Hepatocyte (in vitro differentiated cells): ENCODE measurements at regions not wholly inside any gene's neighbourhood (a gene's known extent, or its start where the extent isn't known, plus 50 kb on each side); places are given as distances from the start of the nearest gene placed in this dataset.
"Not testable (repeated sequence)": the region's sequence is repeated elsewhere in the genome, so short reads cannot be mapped to it uniquely, and the experiment has no call there.

Source experiments
- CTCF ChIP-seq: fragments of 200-600 bp; sonication (generic); IDR thresholded peaks from 2 replicates; pipeline ENCODE4 v1.5.1; 2016; ENCODE audit warnings: antibody characterized with exemption, mild to moderate bottlenecking; ENCODE audit not compliant: poor library complexity
- EZH2 ChIP-seq: fragments of 200-600 bp; sonication (generic); IDR thresholded peaks from 2 replicates; pipeline ENCODE4 v1.6.1; 2016; ENCODE audit warnings: antibody characterized with exemption, mild to moderate bottlenecking, borderline replicate concordance
- EZH2phosphoT487 ChIP-seq: fragments of 200-600 bp; sonication (generic); IDR thresholded peaks from one replicate; pipeline ENCODE4 v1.6.1; 2018; ENCODE audit warnings: antibody characterized with exemption, mild to moderate bottlenecking, low read depth, moderate library complexity; ENCODE audit not compliant: unreplicated experiment, severe bottlenecking

GRCh38 chr4:49588401-49588800 is 602.3 kb downstream of the CWH43 start:
- not testable (repeated sequence) for TF ChIP-seq CTCF, EZH2, EZH2phosphoT487
